ENCODE measurements at regions not wholly inside any gene's neighbourhood (a gene's known extent, or its start where the extent isn't known, plus 50 kb on each side); places are given as distances from the start of the nearest gene placed in this dataset.

- TF ChIP-seq EP300 (IDR thresholded peaks at IDR 0.05; ENCODE audit: borderline replicate concordance) (no peak), TCF12 (IDR thresholded peaks at IDR 0.05; ENCODE audit: low read depth) (no peak), REST (IDR thresholded peaks at IDR 0.05; ENCODE audit: low read depth) (no peak)
Observed at GRCh38 chr3:193086681-193087080, 154.3 kb upstream of the PLAAT1 start.

- no peak for TF ChIP-seq EP300 (IDR thresholded peaks at IDR 0.05; ENCODE audit: borderline replicate concordance)
- no peak for TF ChIP-seq TEAD4 (IDR thresholded peaks at IDR 0.05)
- TF ChIP-seq FOXM1 (IDR thresholded peaks at IDR 0.05; ENCODE audit: borderline replicate concordance, low read depth) = no peak
- TF ChIP-seq USF1 (IDR thresholded peaks at IDR 0.05) = no peak
- no peak for TF ChIP-seq NFIC (IDR thresholded peaks at IDR 0.05)
- TF ChIP-seq ZBTB7A (IDR thresholded peaks at IDR 0.05; ENCODE audit: low read depth) = no peak
- no peak for TF ChIP-seq TAF1 (IDR thresholded peaks at IDR 0.05; ENCODE audit: low read depth)
- TF ChIP-seq MAX (IDR thresholded peaks at IDR 0.05) = no peak
- TF ChIP-seq YY1 (IDR thresholded peaks at IDR 0.05; ENCODE audit: low read depth) = no peak
- TF ChIP-seq CREB1 (IDR thresholded peaks at IDR 0.05; ENCODE audit: low read depth) = no peak
- TF ChIP-seq EGR1 (IDR thresholded peaks at IDR 0.05) = no peak
- TF ChIP-seq CEBPB (IDR thresholded peaks at IDR 0.05) = no peak
- TF ChIP-seq RAD21 (IDR thresholded peaks at IDR 0.05; ENCODE audit: low read depth) = no peak
- no peak for TF ChIP-seq TCF12 (IDR thresholded peaks at IDR 0.05; ENCODE audit: low read depth)
- no peak for TF ChIP-seq REST (IDR thresholded peaks at IDR 0.05; ENCODE audit: low read depth)
Observed at GRCh38 chr3:193087336-193087735, 153.7 kb upstream of the PLAAT1 start.

- TF ChIP-seq EGR1 (IDR thresholded peaks at IDR 0.05) (no peak), USF1 (IDR thresholded peaks at IDR 0.05) (no peak), TAF1 (IDR thresholded peaks at IDR 0.05; ENCODE audit: low read depth) (no peak), NFIC (IDR thresholded peaks at IDR 0.05) (no peak), RAD21 (IDR thresholded peaks at IDR 0.05; ENCODE audit: low read depth) (no peak), EP300 (IDR thresholded peaks at IDR 0.05; ENCODE audit: borderline replicate concordance) (no peak), FOXM1 (IDR thresholded peaks at IDR 0.05; ENCODE audit: borderline replicate concordance, low read depth) (no peak)
Observed at GRCh38 chr3:193095366-193095765, 145.7 kb upstream of the PLAAT1 start.

GRCh38 chr3:193096076-193096475 lies 144.9 kb upstream of the PLAAT1 start:
- TF ChIP-seq MAX (IDR thresholded peaks at IDR 0.05) = no peak
- TF ChIP-seq REST (IDR thresholded peaks at IDR 0.05; ENCODE audit: low read depth) = no peak
- TF ChIP-seq NFIC (IDR thresholded peaks at IDR 0.05) = no peak
- TF ChIP-seq USF1 (IDR thresholded peaks at IDR 0.05) = no peak
- no peak for TF ChIP-seq YY1 (IDR thresholded peaks at IDR 0.05; ENCODE audit: low read depth)
- no peak for TF ChIP-seq ZBTB7A (IDR thresholded peaks at IDR 0.05; ENCODE audit: low read depth)
- no peak for TF ChIP-seq TCF12 (IDR thresholded peaks at IDR 0.05; ENCODE audit: low read depth)
- no peak for TF ChIP-seq EP300 (IDR thresholded peaks at IDR 0.05; ENCODE audit: borderline replicate concordance)
- no peak for TF ChIP-seq EGR1 (IDR thresholded peaks at IDR 0.05)
- no peak for TF ChIP-seq RAD21 (IDR thresholded peaks at IDR 0.05; ENCODE audit: low read depth)
- TF ChIP-seq TEAD4 (IDR thresholded peaks at IDR 0.05) = no peak
- no peak for TF ChIP-seq TAF1 (IDR thresholded peaks at IDR 0.05; ENCODE audit: low read depth)
- no peak for TF ChIP-seq CREB1 (IDR thresholded peaks at IDR 0.05; ENCODE audit: low read depth)
- no peak for TF ChIP-seq FOXM1 (IDR thresholded peaks at IDR 0.05; ENCODE audit: borderline replicate concordance, low read depth)
